HG03432 (cell line): ENCODE measurements at regions not wholly inside any gene's neighbourhood (a gene's known extent, or its start where the extent isn't known, plus 50 kb on each side); places are given as distances from the start of the nearest gene placed in this dataset.

Experiments
- ATAC-seq: cut with Tn5 transposase; IDR thresholded peaks from one replicate; pipeline ENCODE4 v1.9.1; 2021; ENCODE audit warnings: mild to moderate bottlenecking, moderate library complexity; ENCODE audit not compliant: unreplicated experiment

DNA sequence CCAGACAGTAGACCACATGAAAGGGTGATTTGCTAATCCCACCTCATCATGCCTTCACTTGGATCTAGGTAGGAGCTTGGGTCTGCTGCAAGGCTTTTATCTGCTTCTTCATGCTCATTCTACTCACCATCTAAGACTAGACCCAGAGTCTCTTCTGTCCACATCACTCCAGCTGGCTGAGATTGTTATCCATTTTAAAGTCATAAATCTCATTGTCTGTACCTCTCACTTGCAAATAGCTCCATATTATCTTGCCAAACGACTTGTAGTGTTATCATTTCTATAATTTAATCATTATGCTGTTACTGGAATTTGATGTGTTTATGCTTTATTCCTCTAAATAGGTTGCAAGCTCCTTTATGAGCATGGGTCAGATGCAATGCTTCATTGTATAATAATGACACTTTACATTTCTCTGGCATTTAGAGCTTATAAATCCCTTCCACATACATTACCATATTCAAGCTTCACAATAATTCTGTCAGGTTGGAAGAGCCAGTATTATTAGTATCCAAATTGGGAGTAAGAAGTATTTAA, 254.2 kb upstream of the SORL1-AS1 start:
- ATAC-seq, result no peak

DNA sequence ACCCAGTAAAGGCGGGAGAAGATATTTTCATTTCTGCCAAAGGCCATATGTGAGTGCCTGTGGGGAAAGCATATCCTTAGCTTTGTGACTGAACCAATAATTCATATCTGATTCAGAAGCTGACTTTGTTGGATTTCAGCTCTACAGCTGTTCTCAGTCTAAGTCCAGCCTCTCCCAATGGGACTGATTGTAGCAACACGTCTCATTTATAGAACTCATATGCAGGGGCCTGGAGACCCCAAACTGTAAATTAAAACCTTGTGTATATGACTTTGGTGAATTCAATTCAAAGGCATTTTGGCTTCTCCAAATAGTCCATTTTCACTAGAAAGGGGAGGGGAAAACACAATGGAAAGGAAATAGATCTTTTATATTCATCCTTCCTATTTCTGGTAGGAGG, 250.4 kb upstream of the SORL1-AS1 start:
- no peak for ATAC-seq

DNA sequence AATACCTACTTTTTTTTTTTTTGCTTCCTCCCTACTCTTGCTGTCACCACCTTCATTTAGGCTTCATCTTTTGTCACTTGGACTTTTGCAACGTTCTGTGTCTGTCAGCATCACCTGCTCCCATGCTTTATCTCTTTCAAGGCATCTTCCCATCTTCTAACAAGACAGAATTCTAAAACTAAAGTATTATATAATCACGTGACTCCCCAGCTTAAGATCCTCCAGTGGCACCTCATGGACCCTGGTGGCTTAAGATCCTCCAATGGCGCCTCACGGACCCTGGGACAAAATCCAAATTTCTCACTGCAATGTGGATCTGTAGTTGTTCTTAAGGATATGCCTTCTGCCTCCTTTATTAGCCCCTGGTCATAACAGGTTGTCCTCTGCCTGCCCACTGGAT, 248.2 kb upstream of the SORL1-AS1 start:
- ATAC-seq, result no peak

DNA sequence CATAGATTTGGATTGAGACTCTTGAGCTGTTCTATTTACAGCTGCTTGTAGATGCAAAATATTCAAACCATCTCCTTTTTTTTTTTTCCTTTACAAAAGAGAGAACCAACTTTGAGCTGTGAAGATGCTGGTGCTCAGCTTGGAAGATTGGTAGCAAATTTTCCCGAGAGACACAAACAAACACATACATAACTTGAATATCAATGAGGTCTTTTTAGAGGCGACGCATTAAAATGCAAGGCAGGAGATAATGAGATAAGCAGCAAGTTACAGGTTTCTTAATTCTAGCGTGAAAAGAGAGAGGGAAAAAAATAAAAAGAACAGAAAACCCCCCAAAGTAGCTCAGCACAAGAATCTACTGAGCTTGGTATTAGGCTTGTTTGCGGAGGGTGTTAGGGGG, 247.0 kb upstream of the SORL1-AS1 start:
- no peak for ATAC-seq

DNA sequence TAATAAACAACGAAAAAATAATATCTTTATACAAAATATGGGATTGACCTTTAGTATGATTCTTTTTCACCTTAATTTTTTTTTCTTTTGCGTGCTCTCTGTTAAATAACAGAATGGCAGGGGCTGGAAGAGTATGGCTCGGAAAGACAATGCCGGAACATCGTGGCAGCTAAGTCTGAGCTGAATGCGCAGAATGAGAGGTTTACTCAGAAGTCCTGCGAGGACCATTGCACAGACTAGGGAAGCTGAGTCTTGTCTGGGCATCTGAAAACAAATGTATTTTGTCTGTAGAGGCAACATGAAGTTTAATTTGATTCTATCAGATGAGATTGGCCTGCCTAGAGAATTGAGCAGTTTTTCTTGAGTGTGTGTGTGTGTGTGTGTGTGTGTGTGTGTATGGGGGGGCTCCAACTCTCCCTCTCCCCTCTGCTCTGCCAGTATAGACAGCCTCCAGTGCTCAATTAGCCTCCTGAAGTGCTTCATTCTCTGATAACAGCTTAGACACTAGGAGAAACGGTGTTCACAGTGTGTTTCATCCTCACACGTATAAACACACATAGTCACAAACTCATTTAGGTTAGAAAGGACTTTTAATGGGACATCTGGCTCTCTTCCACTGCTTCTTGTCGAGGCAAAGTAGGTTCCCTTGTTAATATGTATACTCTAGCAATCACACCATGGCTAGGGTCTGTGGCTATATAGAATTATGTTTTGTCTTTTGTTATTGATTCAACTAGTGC, 244.3 kb upstream of the SORL1-AS1 start:
- no peak for ATAC-seq

DNA sequence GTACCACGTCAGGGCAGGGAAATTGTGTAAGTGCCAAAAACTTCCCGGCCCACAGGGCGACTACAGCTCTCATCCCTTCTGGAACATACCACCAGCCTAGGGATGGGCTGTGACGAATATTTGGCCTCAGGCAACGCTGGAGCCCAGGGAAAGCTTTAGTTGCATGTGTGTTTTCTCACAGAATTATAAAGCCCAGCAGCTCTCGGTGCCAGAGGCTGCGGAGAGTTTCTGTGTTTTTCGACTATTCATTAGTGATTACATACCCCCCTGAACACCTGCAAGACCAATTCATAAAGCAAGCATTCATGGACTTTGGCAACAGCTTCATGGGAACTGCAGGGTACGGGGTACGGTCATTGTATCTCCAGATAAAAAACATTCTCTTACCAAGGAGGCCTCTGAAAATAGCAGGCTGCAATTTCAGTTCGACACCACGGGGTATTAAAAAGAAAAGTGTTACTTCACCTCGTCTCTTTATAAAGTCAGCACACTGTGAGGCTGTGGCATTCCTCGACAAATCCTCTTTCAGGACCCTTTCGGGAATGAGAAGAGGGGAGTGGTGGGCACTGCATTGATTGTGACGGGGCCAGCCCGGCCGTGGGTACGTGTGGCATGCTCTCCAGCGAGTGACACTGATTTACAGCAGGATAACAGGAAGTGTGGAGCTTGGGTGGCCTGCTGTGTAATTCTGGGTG, 243.6 kb upstream of the SORL1-AS1 start:
- ATAC-seq, result no peak

DNA sequence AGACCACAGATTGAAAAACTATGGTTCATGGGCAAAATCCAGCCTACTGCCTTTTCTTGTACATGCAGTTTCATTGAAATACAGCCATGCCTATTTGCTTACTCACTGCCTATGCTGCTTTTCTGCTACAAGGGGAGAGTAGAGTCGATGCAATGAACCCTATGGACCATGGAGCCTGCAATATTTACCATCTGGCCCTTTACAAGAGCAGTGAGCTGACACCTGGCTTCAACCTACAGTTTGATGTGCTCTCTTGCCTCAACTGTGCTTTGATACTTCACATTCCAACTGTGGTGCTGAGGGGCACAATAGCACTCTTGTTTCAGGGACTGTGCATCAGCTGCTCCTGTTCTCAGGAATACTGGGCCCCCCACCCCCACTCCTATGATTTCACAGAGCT, 239.5 kb upstream of the SORL1-AS1 start:
- ATAC-seq, result no peak

DNA sequence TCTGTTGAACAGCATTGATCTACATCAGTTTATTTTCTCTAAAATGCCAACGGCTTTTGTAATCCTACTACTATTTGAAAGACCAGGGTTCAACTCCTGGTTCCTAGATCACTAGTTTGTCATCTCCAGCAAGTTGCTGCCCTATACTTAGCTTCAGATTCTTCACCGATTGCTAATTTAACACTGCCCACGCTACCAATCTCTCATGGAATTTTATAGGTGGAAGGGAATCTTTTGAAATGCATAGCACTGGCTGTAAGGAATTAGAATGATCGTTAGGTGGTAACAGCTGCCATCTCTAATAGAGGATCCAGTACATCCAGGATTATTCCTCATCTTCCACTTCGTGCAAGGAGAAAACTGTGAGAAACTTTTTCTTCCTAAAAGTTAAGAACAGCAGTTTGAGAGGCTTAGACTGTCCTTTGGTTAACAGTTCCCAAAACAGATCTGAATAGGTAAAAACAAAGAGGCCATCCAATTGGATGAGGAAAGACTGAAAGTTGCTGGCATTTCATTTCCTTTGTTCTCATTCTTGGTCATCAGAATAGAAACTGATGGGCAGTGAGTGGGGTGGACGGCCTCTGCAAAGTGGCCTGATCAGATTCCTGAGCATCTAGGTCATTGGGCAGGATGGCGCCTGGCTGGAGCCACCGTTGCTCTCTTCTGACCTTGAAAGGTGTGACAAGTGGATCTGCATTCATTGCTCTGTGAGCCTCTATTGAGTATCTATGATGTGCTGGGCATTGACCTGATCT, 236.3 kb upstream of the SORL1-AS1 start:
- no peak for ATAC-seq

DNA sequence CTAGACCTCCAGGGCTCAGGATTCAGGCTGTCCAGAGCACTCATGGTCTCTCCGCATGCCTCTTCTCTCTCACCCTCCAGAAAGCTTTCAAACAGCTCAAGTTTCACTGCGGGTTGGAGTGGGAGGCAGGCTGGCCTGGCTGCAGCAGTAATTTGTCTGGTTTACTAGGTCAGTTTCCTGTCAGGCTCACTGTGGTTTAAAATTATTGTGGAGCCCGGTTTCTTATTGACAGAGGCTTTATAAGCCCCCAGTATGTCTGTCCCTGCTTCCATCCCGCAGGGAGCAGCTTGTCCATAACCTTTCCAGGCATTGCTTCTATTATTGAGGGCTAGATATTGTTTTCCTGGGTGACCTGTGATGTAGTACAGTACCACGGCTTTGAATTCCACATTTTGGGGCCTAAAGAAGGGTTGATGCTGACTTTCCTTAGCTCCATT, 235.3 kb upstream of the SORL1-AS1 start:
- no peak for ATAC-seq

DNA sequence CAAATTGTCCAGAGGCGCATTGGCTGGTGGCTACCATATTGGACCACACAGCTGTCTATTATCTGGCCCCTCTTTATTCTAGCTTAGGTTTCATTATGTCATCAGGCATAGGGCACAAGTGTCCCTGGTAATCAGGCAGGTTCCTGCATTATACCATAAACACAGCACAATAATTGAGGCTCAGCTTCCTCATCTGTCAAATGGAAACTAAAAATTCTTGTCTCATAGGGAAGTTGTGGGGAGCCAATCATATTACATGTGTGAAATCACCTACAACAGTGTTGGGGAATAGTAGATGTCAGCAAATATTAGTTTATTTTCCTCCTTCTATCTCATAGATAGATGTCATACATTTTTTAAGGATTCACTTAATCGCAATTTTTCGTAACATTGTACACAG, 231.0 kb upstream of the SORL1-AS1 start:
- no peak for ATAC-seq
